ENCODE measurements at regions not wholly inside any gene's neighbourhood (a gene's known extent, or its start where the extent isn't known, plus 50 kb on each side); places are given as distances from the start of the nearest gene placed in this dataset.

DNA sequence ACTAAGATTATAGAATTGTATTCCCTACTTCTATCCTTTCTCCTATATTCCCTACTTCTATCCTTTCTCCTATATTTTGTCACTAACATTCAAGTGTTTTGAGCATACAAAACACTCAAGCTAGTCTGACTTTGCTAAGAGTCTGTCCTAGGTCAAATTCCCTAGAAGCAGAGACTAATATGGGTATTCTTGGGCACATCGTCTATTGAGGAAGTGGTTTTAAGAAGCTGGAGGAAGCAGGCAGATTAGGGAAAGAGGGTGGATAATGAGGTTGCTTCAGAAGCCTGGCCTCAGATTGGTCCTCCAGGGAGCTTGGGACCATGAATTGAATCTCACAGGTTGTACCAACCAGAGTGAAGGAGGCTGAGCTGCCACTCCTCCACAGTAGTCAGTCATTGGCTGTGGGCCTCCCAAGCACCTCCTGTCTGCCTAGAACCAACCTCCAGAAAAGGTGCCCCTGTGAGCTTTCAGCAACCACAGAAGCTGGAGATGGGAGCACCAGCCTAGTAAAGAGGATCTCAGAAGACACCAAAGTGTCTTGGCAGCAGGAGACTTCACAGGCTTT is 295.9 kb upstream of the PHF14 start:
- Histone ChIP-seq H3K4me3 (ENCODE audit: low read depth, low read length) (no peak overlapping the region), H3K27me3 (ENCODE audit: control insufficient read depth, insufficient read depth, low read length) (no peaks in the 10 kb centered on the region), H3K27ac (no peak overlapping the region), H3K9ac (no peak overlapping the region), H3K9me3 (ENCODE audit: control insufficient read depth, low read length) (no peaks in the 10 kb centered on the region), H3K4me2 (ENCODE audit: low read length) (no peak overlapping the region), H3K79me2 (no peaks in the 10 kb centered on the region), H2AFZ (no peak overlapping the region), H3K36me3 (ENCODE audit: control insufficient read depth, insufficient read depth, low read length) (no peaks in the 10 kb centered on the region), H3K4me1 (no peaks in the 10 kb centered on the region)
- TF ChIP-seq, protein P1, sequence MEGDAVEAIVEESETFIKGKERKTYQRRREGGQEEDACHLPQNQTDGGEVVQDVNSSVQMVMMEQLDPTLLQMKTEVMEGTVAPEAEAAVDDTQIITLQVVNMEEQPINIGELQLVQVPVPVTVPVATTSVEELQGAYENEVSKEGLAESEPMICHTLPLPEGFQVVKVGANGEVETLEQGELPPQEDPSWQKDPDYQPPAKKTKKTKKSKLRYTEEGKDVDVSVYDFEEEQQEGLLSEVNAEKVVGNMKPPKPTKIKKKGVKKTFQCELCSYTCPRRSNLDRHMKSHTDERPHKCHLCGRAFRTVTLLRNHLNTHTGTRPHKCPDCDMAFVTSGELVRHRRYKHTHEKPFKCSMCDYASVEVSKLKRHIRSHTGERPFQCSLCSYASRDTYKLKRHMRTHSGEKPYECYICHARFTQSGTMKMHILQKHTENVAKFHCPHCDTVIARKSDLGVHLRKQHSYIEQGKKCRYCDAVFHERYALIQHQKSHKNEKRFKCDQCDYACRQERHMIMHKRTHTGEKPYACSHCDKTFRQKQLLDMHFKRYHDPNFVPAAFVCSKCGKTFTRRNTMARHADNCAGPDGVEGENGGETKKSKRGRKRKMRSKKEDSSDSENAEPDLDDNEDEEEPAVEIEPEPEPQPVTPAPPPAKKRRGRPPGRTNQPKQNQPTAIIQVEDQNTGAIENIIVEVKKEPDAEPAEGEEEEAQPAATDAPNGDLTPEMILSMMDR (IDR thresholded peaks at IDR 0.05), result no peak

DNA sequence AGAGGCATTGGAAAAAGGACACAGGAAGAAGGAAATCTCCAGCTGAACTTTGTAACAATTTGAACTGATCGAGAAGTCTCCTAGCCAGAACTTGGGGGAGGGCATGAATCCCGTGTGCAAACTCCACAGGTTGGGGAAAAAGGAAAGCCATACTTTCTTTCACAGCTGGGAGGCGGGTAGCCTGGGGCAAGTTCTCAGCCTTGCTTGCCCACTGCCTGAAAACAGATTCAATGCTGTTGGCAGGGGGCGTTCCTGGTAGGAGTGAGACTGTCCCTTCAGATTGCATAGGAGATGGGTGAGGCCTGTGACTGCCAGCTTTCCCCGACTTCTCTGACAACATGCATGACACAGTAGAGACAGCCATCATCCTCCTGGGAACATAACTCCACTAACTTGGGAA is 289.1 kb upstream of the PHF14 start:
- H3K9ac ChIP-seq, result no peak overlapping the region
- no peaks in the 10 kb centered on the region for H3K79me2 ChIP-seq
- no peaks in the 10 kb centered on the region for H3K27me3 ChIP-seq (ENCODE audit: control insufficient read depth, insufficient read depth, low read length)
- TF ChIP-seq, protein P1 (IDR thresholded peaks at IDR 0.05), result no peak
- no peak overlapping the region for H3K4me2 ChIP-seq (ENCODE audit: low read length)
- H3K9me3 ChIP-seq (ENCODE audit: control insufficient read depth, low read length), result no peaks in the 10 kb centered on the region
- H3K36me3 ChIP-seq (ENCODE audit: control insufficient read depth, insufficient read depth, low read length), result no peaks in the 10 kb centered on the region
- H3K4me3 ChIP-seq (ENCODE audit: low read depth, low read length), result no peak overlapping the region
- H2AFZ ChIP-seq, result no peak overlapping the region
- no peaks in the 10 kb centered on the region for H3K4me1 ChIP-seq
- H3K27ac ChIP-seq, result no peak overlapping the region

- Histone ChIP-seq H3K36me3 (ENCODE audit: control insufficient read depth, insufficient read depth, low read length) (no peaks in the 10 kb centered on the region), H3K27ac (no peak overlapping the region), H3K79me2 (no peaks in the 10 kb centered on the region), H3K9ac (no peak overlapping the region), H3K4me3 (ENCODE audit: low read depth, low read length) (no peak overlapping the region), H3K4me2 (ENCODE audit: low read length) (no peak overlapping the region), H2AFZ (no peak overlapping the region), H3K9me3 (ENCODE audit: control insufficient read depth, low read length) (no peaks in the 10 kb centered on the region), H3K4me1 (no peaks in the 10 kb centered on the region), H3K27me3 (ENCODE audit: control insufficient read depth, insufficient read depth, low read length) (no peaks in the 10 kb centered on the region)
- TF ChIP-seq, protein P1 (IDR thresholded peaks at IDR 0.05), result no peak
These were observed 288.6 kb upstream of the PHF14 start for GRCh38 chr7:10685040-10685439.

DNA sequence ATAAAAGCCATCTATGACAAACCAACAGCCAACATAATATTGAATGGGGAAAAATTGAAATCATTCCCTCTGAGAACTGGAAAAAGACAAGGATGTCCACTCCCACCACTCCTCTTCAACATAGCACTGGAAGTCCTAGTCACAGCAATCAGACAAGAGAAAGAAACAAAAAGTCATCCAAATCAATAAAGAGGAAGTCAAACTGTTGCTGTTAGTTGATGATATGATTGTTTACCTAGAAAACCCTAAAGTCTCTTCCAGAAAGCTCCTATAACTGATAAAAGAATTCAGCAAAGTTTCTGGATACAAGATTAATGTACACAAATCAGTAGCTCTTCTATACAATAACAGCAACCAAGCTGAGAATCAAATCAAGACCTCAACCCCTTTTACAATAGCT is 285.1 kb upstream of the PHF14 start:
- no peaks in the 10 kb centered on the region for H3K36me3 ChIP-seq (ENCODE audit: control insufficient read depth, insufficient read depth, low read length)
- no peaks in the 10 kb centered on the region for H3K4me1 ChIP-seq
- TF ChIP-seq, protein P1 (IDR thresholded peaks at IDR 0.05), result no peak

GRCh38 chr7:10696064-10696463 is 277.6 kb upstream of the PHF14 start:
- H3K36me3 ChIP-seq (ENCODE audit: control insufficient read depth, insufficient read depth, low read length), result no peaks in the 10 kb centered on the region
- H3K4me1 ChIP-seq, result no peaks in the 10 kb centered on the region
- no peak overlapping the region for H3K4me3 ChIP-seq (ENCODE audit: low read depth, low read length)
- no peaks in the 10 kb centered on the region for H3K27me3 ChIP-seq (ENCODE audit: control insufficient read depth, insufficient read depth, low read length)
- TF ChIP-seq, protein P1 (IDR thresholded peaks at IDR 0.05), result no peak
- no peak overlapping the region for H3K4me2 ChIP-seq (ENCODE audit: low read length)
- H2AFZ ChIP-seq, result no peak overlapping the region
- no peaks in the 10 kb centered on the region for H3K9me3 ChIP-seq (ENCODE audit: control insufficient read depth, low read length)
- no peak overlapping the region for H3K9ac ChIP-seq
- no peak overlapping the region for H3K27ac ChIP-seq
- H3K79me2 ChIP-seq, result no peaks in the 10 kb centered on the region

More for the DNA sequence above, 285.1 kb upstream of the PHF14 start:
- no peaks in the 10 kb centered on the region for H3K79me2 ChIP-seq
- no peak overlapping the region for H3K9ac ChIP-seq
- H2AFZ ChIP-seq, result no peak overlapping the region
- H3K4me2 ChIP-seq (ENCODE audit: low read length), result no peak overlapping the region
- no peak overlapping the region for H3K4me3 ChIP-seq (ENCODE audit: low read depth, low read length)
- H3K27ac ChIP-seq, result no peak overlapping the region
- H3K27me3 ChIP-seq (ENCODE audit: control insufficient read depth, insufficient read depth, low read length), result no peaks in the 10 kb centered on the region
- H3K9me3 ChIP-seq (ENCODE audit: control insufficient read depth, low read length), result no peaks in the 10 kb centered on the region

Data from parathyroid adenoma (tissue), 2 donors.